A549 (cell line): ENCODE measurements at regions not wholly inside any gene's neighbourhood (a gene's known extent, or its start where the extent isn't known, plus 50 kb on each side); places are given as distances from the start of the nearest gene placed in this dataset.

Experiments
- ATAC-seq, 2 experiments: fragments of 200-7000 bp in 1 of 2; fragments of >200 bp in 1 of 2; cut with Nextera tagmentation in 1 of 2; cut with Tn5 transposase in 1 of 2; 3 replicates each; pipeline versions ENCODE4 v1.8.0 to v1.9.1; 2018 to 2020; ENCODE audit warnings: mild to moderate bottlenecking in 1 of 2, moderate library complexity in 1 of 2
- CTCF ChIA-PET: fragments of 300-600 bp; sonication (Branson Sonifier 250); formaldehyde crosslinking; extraction: SDS; loops from one replicate; lab custom pipeline; 2021; ENCODE audit warnings: antibody characterized with exemption, inconsistent platforms; lab: Yijun Ruan, JAX
- POLR2A ChIA-PET: fragments of 350-600 bp; formaldehyde crosslinking; extraction: SDS; loops from one replicate; lab custom pipeline; 2021; ENCODE audit warnings: antibody characterized with exemption, inconsistent platforms; lab: Yijun Ruan, JAX
- DNase-seq, 2 experiments: peaks; one replicate each; pipeline versions ENCODE4 v3.0.0 to v3.0.0-alpha.2; 2011 to 2016; ENCODE audit warnings: low read depth in 1 of 2, low spot score in 1 of 2
- FAIRE-seq: peaks from 2 replicates; lab custom pipeline; 2011; peaks lifted over from hg19 to GRCh38; lab: Jason Lieb, UNC
- H3K27ac ChIP-seq, 2 experiments: fragments of >200 bp; sonication (Bioruptor Twin); formaldehyde crosslinking; 3 replicates each; pipeline ENCODE4 v1.5.1; 2016 to 2017
- H3K4me1 ChIP-seq: fragments of >200 bp; sonication (Bioruptor Twin); formaldehyde crosslinking; 3 replicates; pipeline ENCODE4 v1.6.1; 2016
- H3K4me2 ChIP-seq: fragments of >200 bp; sonication (Bioruptor Twin); formaldehyde crosslinking; 3 replicates; pipeline ENCODE4 v1.6.1; 2016
- H3K4me3 ChIP-seq: fragments of >200 bp; sonication (Bioruptor Twin); formaldehyde crosslinking; 3 replicates; pipeline ENCODE4 v1.5.1; 2016
- H3K9me3 ChIP-seq: fragments of >200 bp; sonication (Bioruptor Twin); formaldehyde crosslinking; 3 replicates; pipeline ENCODE4 v1.6.1; 2016
- BHLHE40 ChIP-seq: IDR thresholded peaks from 2 replicates; pipeline ENCODE4 v1.6.1; 2012; ENCODE audit warnings: low read depth, low read length, inconsistent platforms
- CBX8 ChIP-seq: fragments of 200-600 bp; sonication (generic); IDR thresholded peaks from 2 replicates; pipeline ENCODE4 v1.6.1; 2016
- EHF ChIP-seq: fragments of 250-450 bp; sonication (Bioruptor Pico); IDR thresholded peaks from 2 replicates; pipeline ENCODE4 v1.5.0; 2020; ENCODE audit warnings: mild to moderate bottlenecking
- ESRRA ChIP-seq: fragments of 150-350 bp; IDR thresholded peaks from 2 replicates; pipeline ENCODE4 v1.6.1; 2014; ENCODE audit warnings: mild to moderate bottlenecking, low read length, borderline replicate concordance
- HDAC2 ChIP-seq: fragments of 200-600 bp; sonication (generic); IDR thresholded peaks from 2 replicates; pipeline ENCODE4 v1.6.1; 2016
- HEYL ChIP-seq: fragments of 250-450 bp; sonication (Bioruptor Pico); IDR thresholded peaks from 2 replicates; pipeline ENCODE4 v1.8.0; 2021; ENCODE audit warnings: mild to moderate bottlenecking, moderate library complexity
- HOXB13 ChIP-seq: fragments of 250-450 bp; sonication (Bioruptor Pico); IDR thresholded peaks from 2 replicates; pipeline ENCODE4 v1.5.0; 2020; ENCODE audit warnings: low read depth, mild to moderate bottlenecking, moderate library complexity
- HOXB5 ChIP-seq: fragments of 250-450 bp; sonication (Bioruptor Pico); IDR thresholded peaks from 2 replicates; pipeline ENCODE4 v1.5.0; 2020; ENCODE audit warnings: mild to moderate bottlenecking, moderate library complexity
- NFE2L2 ChIP-seq: fragments of 150-350 bp; conservative IDR thresholded peaks from 2 replicates; pipeline ENCODE4 v1.6.1; 2014; ENCODE audit warnings: low read length
- NR3C1 ChIP-seq: fragments of >200 bp; sonication (Bioruptor Twin); formaldehyde crosslinking; IDR thresholded peaks from 3 replicates; pipeline ENCODE4 v1.6.1; 2017
- PHF8 ChIP-seq: fragments of 200-600 bp; sonication (generic); IDR thresholded peaks from 2 replicates; pipeline ENCODE4 v1.6.1; 2016; ENCODE audit warnings: low read depth, mild to moderate bottlenecking, antibody characterized with exemption, moderate library complexity, borderline replicate concordance
- RFX5 ChIP-seq: fragments of 450-650 bp; IDR thresholded peaks from 2 replicates; pipeline ENCODE4 v1.7.1; 2014; ENCODE audit warnings: antibody characterized with exemption, mild to moderate bottlenecking, moderate library complexity
- RNF2 ChIP-seq: fragments of 200-600 bp; sonication (generic); IDR thresholded peaks from 2 replicates; pipeline ENCODE4 v1.6.1; 2016; ENCODE audit warnings: low read depth, mild to moderate bottlenecking, antibody characterized with exemption, moderate library complexity, borderline replicate concordance
- SREBF2 ChIP-seq: fragments of 450-650 bp; IDR thresholded peaks from 2 replicates; pipeline ENCODE4 v1.6.1; 2014; ENCODE audit warnings: mild to moderate bottlenecking, moderate library complexity
- TP53 ChIP-seq: fragments of 250-450 bp; sonication (Bioruptor Pico); IDR thresholded peaks from 2 replicates; pipeline ENCODE4 v1.5.0; 2021; ENCODE audit warnings: mild to moderate bottlenecking, moderate library complexity
- ZC3H11A ChIP-seq: fragments of 450-650 bp; IDR thresholded peaks from 2 replicates; pipeline ENCODE4 v1.6.1; 2014; ENCODE audit warnings: antibody characterized with exemption, mild to moderate bottlenecking
- ZFP36 ChIP-seq: fragments of 450-650 bp; IDR thresholded peaks from 2 replicates; pipeline ENCODE4 v1.6.1; 2014; ENCODE audit warnings: borderline replicate concordance; ENCODE audit not compliant: partially characterized antibody
- WGBS: methylation state at CpG from one replicate; pipeline ENCODE4 v1.1.6; 2017; ENCODE audit errors: missing lambda C conversion rate; 5-methylcytosine and 5-hydroxymethylcytosine counted together
- TF ChIP-seq, protein P1 (sequence below): fragments of 200-600 bp; sonication (generic); IDR thresholded peaks from 2 replicates; pipeline ENCODE4 v1.6.1; 2016; ENCODE audit warnings: antibody characterized with exemption, mild to moderate bottlenecking, moderate library complexity
- TF ChIP-seq, protein P2 (sequence below): fragments of 250-450 bp; sonication (Bioruptor Pico); IDR thresholded peaks from 2 replicates; pipeline ENCODE4 v1.5.0; 2021; ENCODE audit warnings: mild to moderate bottlenecking, moderate library complexity, borderline replicate concordance
- TF ChIP-seq, protein P3 (sequence below): IDR thresholded peaks from 2 replicates; pipeline ENCODE4 v1.6.1; 2012

DNA sequence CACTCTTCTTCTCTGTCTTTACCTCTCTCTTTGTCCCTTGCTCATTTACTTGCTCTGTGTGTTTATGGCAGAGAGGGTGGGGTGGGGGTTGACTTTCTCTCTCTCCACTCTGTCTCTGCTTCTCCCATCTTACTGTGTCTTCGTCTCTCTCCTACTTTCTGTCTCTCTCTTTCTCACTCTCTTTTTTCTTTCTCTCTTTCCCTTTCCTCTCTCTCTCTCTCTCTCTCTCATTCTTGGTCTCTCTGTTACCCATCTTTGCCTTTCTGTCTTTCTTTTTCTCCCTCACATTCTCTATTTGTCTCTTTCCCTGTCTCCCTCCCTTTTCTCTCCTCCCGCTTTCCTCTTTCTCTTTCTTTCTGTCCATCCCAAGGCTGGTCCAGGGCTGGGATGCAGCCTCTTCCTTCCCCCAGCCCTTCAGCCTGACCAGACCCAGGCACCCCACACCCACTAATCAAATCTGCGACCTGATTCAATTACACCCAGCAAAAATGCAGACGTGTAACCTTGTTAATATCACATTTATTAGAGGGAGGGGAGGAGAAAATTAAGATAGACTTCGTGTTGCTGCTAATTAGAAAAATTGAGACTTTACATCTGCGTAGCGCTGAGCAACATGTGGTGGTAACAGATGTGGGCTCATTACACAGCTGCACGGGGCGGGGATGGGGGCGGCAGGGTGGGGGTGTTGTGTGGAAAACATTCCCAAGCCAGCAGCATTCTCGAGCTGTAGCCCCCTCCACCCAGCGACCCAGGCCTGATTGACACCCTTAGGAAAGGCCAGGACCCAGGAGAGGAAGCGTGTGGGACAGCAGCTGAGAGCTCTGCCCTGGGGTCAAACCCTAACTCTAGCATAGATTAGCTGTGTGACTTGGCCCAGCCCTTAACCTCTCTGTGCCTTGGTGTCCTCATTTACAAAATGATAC is 124.9 kb upstream of the MAFB start:
- WGBS = 24% methylated on average over 10 of the region's 13 CpGs
- FAIRE-seq (no peak), DNase-seq (no peak), ATAC-seq (no peak; a peak in 2 of 6 replicates)
- TF ChIP-seq HEYL (CRISPR knock-in tag) = no peak
- TF ChIP-seq, protein P1, sequence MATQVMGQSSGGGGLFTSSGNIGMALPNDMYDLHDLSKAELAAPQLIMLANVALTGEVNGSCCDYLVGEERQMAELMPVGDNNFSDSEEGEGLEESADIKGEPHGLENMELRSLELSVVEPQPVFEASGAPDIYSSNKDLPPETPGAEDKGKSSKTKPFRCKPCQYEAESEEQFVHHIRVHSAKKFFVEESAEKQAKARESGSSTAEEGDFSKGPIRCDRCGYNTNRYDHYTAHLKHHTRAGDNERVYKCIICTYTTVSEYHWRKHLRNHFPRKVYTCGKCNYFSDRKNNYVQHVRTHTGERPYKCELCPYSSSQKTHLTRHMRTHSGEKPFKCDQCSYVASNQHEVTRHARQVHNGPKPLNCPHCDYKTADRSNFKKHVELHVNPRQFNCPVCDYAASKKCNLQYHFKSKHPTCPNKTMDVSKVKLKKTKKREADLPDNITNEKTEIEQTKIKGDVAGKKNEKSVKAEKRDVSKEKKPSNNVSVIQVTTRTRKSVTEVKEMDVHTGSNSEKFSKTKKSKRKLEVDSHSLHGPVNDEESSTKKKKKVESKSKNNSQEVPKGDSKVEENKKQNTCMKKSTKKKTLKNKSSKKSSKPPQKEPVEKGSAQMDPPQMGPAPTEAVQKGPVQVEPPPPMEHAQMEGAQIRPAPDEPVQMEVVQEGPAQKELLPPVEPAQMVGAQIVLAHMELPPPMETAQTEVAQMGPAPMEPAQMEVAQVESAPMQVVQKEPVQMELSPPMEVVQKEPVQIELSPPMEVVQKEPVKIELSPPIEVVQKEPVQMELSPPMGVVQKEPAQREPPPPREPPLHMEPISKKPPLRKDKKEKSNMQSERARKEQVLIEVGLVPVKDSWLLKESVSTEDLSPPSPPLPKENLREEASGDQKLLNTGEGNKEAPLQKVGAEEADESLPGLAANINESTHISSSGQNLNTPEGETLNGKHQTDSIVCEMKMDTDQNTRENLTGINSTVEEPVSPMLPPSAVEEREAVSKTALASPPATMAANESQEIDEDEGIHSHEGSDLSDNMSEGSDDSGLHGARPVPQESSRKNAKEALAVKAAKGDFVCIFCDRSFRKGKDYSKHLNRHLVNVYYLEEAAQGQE = no peak
- no peak for TF ChIP-seq BHLHE40
- no peaks in the 10 kb centered on the region for H3K9me3 ChIP-seq
- H3K4me1 ChIP-seq = no peaks in the 10 kb centered on the region
- ChIA-PET CTCF (interaction anchor here (0.6 to 1.2 kb wide), 2 partner anchors 48 to 281 kb away, joined by 3 read pairs; no protein-coding TSS in a partner anchor), POLR2A (no interaction called here)
- no peak overlapping the region for H3K27ac ChIP-seq
- no peak overlapping the region for H3K4me2 ChIP-seq
- no peak overlapping the region for H3K4me3 ChIP-seq

DNA sequence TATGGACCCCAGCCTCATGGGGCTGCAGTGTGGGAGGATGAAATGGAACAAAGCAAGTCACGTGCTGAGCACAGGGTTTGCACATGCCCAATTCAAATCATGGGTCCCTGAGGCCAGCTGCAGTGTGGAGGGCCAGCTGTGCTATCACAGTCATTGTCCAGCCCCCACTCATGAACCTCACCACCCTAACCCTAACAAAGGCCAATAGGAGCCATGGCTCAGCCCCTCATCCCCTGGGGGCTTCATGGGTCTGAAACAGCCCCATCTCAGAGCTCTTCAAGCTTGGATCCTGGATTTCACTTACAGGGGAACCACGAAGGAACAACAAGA is 125.6 kb upstream of the MAFB start:
- TF ChIP-seq ZC3H11A (no peak), ESRRA (no peak), NFE2L2 (no peak), TP53 (no peak), SREBF2 (no peak), NR3C1 (no peak), RFX5 (no peak), RNF2 (no peak), PHF8 (no peak), HOXB13 (CRISPR knock-in tag) (no peak), EHF (CRISPR knock-in tag) (no peak), CBX8 (no peak), HDAC2 (no peak), ZFP36 (no peak), HOXB5 (no peak)
- TF ChIP-seq, protein P2, sequence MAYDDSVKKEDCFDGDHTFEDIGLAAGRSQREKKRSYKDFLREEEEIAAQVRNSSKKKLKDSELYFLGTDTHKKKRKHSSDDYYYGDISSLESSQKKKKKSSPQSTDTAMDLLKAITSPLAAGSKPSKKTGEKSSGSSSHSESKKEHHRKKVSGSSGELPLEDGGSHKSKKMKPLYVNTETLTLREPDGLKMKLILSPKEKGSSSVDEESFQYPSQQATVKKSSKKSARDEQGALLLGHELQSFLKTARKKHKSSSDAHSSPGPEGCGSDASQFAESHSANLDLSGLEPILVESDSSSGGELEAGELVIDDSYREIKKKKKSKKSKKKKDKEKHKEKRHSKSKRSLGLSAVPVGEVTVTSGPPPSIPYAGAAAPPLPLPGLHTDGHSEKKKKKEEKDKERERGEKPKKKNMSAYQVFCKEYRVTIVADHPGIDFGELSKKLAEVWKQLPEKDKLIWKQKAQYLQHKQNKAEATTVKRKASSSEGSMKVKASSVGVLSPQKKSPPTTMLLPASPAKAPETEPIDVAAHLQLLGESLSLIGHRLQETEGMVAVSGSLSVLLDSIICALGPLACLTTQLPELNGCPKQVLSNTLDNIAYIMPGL (CRISPR knock-in tag) = no peak
- TF ChIP-seq, protein P3, sequence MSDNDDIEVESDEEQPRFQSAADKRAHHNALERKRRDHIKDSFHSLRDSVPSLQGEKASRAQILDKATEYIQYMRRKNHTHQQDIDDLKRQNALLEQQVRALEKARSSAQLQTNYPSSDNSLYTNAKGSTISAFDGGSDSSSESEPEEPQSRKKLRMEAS = no peak
- ATAC-seq = no peak
- ChIA-PET POLR2A (no interaction called here), CTCF (interaction anchor here (0.6 to 1.2 kb wide), 2 partner anchors 48 to 281 kb away, joined by 3 read pairs; no protein-coding TSS in a partner anchor)
- DNase-seq = no peak
- whole genome bisulfite sequencing = 4% methylated on average over 2 of the region's 2 CpGs
- H3K4me3 ChIP-seq = no peak overlapping the region
- H3K4me2 ChIP-seq = no peak overlapping the region
- no peaks in the 10 kb centered on the region for H3K4me1 ChIP-seq
- no peak for FAIRE-seq
- H3K27ac ChIP-seq = no peak overlapping the region
- H3K9me3 ChIP-seq = no peaks in the 10 kb centered on the region
